Gastroesophageal sphincter (tissue), 3 donors: ENCODE measurements at regions not wholly inside any gene's neighbourhood (a gene's known extent, or its start where the extent isn't known, plus 50 kb on each side); places are given as distances from the start of the nearest gene placed in this dataset.

ENCODE experiments used
- EP300 ChIP-seq: sonication (generic); formaldehyde crosslinking; IDR thresholded peaks from one replicate; pipeline ENCODE4 v1.6.1; 2017; ENCODE audit warnings: antibody characterized with exemption, mild to moderate bottlenecking
- POLR2A ChIP-seq, 2 donors: fragments of 450-650 bp; IDR thresholded peaks; one replicate each; pipeline ENCODE4 v1.6.1; 2017; ENCODE audit warnings: antibody characterized with exemption in 2 of 2, mild to moderate bottlenecking in 2 of 2, moderate library complexity in 1 of 2
- POLR2AphosphoS5 ChIP-seq: sonication (generic); formaldehyde crosslinking; IDR thresholded peaks from one replicate; pipeline ENCODE4 v1.6.1; 2017; ENCODE audit warnings: antibody characterized with exemption
- TF ChIP-seq, protein P1 (sequence below), 4 experiments: fragments of 200-600 bp in 2 of 4; fragments of 450-650 bp in 2 of 4; sonication (generic) in 1 of 4; IDR thresholded peaks; one replicate each; pipeline ENCODE4 v1.5.1; 2017 to 2019; ENCODE audit warnings: antibody characterized with exemption in 4 of 4, mild to moderate bottlenecking in 2 of 4, moderate library complexity in 2 of 4

DNA sequence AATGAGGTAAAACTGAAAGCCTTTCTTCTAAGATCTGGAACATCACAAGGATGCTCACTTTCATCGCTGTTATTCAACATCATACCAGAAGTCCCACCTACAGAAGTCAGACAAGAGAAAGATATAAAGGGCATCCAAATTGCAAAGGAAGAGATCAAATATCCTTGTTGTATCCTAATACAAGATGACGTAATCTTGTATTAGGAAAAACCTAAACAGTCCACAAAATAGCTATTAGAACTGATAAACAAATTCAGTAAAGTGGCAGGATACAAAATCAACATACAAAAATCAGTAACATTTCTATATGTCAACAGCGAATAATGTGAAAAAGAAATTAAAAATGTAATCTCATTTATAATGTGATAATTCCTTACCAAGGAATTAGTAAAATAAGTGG is 195.1 kb upstream of the CBLB start:
- TF ChIP-seq, protein P1, sequence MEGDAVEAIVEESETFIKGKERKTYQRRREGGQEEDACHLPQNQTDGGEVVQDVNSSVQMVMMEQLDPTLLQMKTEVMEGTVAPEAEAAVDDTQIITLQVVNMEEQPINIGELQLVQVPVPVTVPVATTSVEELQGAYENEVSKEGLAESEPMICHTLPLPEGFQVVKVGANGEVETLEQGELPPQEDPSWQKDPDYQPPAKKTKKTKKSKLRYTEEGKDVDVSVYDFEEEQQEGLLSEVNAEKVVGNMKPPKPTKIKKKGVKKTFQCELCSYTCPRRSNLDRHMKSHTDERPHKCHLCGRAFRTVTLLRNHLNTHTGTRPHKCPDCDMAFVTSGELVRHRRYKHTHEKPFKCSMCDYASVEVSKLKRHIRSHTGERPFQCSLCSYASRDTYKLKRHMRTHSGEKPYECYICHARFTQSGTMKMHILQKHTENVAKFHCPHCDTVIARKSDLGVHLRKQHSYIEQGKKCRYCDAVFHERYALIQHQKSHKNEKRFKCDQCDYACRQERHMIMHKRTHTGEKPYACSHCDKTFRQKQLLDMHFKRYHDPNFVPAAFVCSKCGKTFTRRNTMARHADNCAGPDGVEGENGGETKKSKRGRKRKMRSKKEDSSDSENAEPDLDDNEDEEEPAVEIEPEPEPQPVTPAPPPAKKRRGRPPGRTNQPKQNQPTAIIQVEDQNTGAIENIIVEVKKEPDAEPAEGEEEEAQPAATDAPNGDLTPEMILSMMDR (IDR thresholded peaks at IDR 0.05) = no peak
- TF ChIP-seq POLR2A (IDR thresholded peaks at IDR 0.05) (no peak), POLR2AphosphoS5 (no peak), EP300 (no peak)
